ENCODE measurements at regions not wholly inside any gene's neighbourhood (a gene's known extent, or its start where the extent isn't known, plus 50 kb on each side); places are given as distances from the start of the nearest gene placed in this dataset.

DNA sequence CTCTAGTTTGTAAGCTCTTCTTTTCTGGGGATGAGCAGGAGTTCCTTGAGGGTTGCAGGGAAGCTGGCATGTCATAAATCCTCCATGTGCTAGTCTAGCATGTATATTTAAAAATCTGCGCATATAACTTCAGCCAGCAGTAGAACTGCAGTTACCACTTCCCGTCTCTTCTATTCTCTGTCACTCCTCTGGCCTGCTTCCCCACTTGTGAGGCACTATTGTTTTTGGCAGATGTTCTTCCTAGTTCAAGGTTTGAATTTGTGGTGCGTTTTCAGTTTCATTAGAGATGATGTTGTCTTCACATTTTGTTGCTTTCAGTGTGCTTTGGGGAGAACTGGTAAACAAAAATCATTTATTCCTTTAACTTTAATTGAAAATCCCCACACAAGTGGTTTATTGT is 169.1 kb upstream of the ZPLD1 start:
- no peak for DNase-seq
- TF ChIP-seq GATA1 (IDR thresholded peaks at IDR 0.05; ENCODE audit: low read depth, low read length) (no peak), POLR2A (IDR thresholded peaks at IDR 0.05; ENCODE audit: low read length) (no peak)

DNA sequence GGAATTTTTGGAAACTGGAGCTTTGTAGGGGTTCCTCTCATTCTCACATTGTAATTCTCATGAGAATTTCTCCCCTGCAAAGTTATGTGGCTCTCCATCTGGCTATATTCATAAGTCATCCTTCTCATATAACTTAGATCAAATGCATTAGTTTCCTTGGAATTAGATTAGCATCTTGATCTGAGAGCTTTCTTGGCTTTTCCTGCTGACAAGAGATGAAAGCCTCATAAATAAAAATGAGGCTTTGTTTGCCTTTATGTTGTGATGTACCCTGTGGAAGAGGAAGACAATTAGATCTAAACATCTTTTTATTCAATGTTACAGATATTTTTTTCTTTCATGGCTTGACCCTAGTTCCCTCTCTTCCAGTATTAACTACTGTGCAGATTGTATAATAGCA is 165.4 kb upstream of the ZPLD1 start:
- no peak for TF ChIP-seq POLR2A (IDR thresholded peaks at IDR 0.05; ENCODE audit: low read length)
- TF ChIP-seq GATA1 (IDR thresholded peaks at IDR 0.05; ENCODE audit: low read depth, low read length), result no peak
- no peak for DNase-seq

DNA sequence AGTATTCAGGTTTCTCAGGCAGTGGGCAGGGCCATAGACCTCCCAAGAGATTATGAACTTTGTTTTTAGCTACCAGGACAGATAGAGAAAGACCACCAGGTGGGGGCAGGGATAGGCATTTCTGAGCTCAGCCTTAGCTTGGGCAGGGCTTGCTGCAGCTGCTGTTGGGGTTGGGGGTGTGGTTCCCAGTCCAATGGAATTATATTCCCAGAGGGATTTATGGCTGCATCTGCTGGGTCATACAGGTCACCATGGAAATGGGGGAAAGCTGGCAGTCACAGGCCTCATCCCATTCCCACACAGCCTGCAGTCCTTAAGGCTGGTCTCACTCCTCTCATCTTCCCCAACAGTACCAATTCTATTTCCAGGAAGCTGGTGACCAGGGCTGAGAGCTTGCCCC is 144.6 kb upstream of the ZPLD1 start:
- TF ChIP-seq POLR2A (IDR thresholded peaks at IDR 0.05; ENCODE audit: low read length), result no peak
- no peak for TF ChIP-seq GATA1 (IDR thresholded peaks at IDR 0.05; ENCODE audit: low read depth, low read length)
- no peak for DNase-seq

DNA sequence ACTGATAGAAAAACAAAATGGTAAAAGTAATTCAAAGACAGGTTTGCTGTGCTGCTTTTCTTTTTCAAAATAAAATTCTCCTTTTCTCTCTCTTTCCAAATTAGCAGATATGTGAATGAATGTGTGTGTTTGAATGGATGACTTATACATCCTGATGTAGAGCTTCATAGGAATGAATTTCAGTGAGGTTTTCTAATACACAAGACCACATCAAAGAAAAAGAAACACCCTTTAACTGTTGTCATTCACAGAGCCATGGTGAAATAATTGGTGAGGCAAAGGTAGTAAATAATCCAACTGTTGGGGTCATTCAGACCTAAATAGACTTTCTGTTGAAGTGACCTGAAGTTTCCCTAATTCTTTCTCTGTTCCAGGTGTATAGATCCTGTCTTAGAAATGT is 139.1 kb upstream of the ZPLD1 start:
- TF ChIP-seq GATA1 (IDR thresholded peaks at IDR 0.05; ENCODE audit: low read depth, low read length), result no peak
- no peak for TF ChIP-seq POLR2A (IDR thresholded peaks at IDR 0.05; ENCODE audit: low read length)
- DNase-seq, result no peak

DNA sequence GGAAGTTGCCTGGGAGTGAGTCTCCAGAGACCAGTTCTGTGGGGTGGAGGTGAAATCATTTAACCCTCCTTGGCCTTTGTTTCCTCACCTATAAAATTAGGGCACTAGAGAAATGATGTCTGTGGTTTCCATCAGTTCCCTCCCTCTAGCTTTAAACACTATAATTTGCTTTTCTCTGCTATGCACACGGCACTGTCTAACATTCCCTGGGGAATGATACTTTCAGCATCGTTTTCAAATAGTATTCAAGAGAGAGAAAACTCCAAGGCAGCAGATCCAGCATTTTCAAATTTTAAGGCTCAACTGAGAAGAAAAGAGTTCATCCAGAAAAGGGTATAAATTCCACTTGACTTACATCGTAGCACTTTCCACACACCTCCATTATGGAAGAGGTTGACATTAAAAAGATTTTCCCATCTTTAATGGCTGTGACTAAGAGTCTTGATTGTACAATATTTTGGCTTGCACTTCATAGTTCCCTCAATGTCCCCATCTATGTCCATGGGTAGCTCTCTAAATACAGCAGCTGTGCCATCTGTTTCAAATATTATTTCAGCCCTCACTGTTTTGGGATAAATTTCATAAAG is 137.7 kb upstream of the ZPLD1 start:
- TF ChIP-seq GATA1 (IDR thresholded peaks at IDR 0.05; ENCODE audit: low read depth, low read length) (no peak), POLR2A (IDR thresholded peaks at IDR 0.05; ENCODE audit: low read length) (no peak)
- DNase-seq, result no peak

DNA sequence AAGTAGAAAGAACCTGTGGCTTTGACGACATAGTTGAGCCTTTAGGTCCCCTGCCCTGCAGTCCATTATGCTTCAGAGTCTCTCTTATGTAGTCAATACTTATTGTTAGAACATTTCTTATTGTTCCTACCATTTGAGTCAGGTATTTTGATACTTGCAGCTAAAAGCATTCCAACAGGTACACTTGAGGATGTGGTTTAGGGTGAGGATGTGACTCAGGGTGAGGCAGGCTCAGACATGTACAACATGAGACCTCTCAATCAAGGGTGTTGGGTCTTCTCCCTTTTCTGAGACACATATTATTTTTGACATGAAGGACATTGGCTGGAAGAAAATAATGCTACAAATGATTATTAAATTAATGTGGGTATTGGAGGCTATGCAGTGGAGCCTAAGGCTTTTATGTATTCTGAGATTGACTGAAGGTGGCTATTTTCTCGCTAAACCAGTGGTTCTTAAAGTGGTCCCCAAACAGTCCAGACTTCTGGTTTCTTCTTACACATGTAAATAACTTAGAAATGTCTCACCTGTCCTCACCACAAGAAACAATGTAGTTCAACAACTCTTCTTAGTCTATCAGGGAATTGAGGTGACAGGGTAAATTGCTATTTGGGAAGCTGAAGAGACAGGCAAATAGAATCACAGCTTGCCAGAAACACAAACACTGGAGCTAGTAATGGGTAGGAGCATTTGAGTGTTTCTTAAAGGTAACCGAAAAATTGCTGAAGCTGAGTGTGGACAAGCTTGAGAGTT is 135.5 kb upstream of the ZPLD1 start:
- no peak for TF ChIP-seq GATA1 (IDR thresholded peaks at IDR 0.05; ENCODE audit: low read depth, low read length)
- no peak for TF ChIP-seq POLR2A (IDR thresholded peaks at IDR 0.05; ENCODE audit: low read length)
- peak in 1 of 2 experiments; percentile 5 for DNase-seq

DNA sequence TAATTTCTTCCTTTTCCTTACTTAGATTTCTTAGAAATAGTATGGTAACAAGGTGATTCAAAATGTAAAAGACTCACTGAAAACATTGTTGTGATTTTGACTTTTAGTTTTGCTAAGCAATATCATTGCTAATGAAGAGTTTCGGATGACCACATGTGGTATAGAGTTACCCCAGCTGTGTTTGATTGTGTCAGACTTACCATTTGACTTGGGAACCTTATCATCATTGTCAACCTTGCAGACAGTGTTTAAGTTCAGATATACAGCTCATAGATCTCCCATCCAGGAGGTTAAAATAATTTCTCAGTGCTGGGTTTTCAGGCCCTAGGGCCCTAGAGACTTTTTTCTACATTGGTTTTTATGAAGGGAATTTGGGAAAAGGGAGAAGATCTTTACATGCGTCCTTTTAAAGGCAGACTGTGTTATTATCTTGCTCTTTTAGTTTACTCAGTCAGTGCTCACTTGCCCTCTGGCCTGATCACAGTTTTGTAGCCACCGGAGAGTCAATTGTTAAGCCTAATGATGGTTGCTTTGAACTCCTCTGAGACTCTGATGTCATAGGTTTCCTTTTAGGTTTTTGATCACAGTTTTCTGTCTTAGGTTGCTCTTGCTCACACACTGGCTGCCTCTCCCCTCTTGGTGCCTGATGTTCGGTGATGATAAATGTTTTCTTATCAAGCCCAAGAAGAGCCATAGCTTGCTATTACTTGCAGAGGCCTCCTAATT is 133.5 kb upstream of the ZPLD1 start:
- peak; percentile 88 to 95 for DNase-seq
- TF ChIP-seq GATA1 (IDR thresholded peaks at IDR 0.05; ENCODE audit: low read depth, low read length) (no peak), POLR2A (IDR thresholded peaks at IDR 0.05; ENCODE audit: low read length) (no peak)

DNA sequence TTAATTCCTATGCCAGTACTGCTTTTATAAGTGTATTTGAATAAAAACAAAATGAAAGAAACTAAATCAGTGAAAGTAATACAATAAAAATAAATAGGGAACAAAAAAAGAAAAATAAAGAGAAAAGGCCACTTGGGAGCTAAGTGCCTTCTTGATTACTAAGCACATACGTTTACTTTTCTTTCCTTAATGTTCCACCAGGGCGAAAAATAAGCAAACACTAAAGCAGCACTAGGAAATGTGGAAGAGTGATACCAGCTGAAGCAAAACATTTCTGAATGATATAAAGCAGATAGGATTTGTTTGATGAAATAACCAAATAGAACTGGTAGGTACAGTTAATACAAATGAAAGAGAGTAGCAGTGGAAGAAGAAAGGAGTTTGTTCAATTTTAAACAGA is 132.8 kb upstream of the ZPLD1 start:
- DNase-seq, result peak in 1 of 2 experiments; percentile 59
- TF ChIP-seq POLR2A (IDR thresholded peaks at IDR 0.05; ENCODE audit: low read length) (no peak), GATA1 (IDR thresholded peaks at IDR 0.05; ENCODE audit: low read depth, low read length) (no peak)

DNA sequence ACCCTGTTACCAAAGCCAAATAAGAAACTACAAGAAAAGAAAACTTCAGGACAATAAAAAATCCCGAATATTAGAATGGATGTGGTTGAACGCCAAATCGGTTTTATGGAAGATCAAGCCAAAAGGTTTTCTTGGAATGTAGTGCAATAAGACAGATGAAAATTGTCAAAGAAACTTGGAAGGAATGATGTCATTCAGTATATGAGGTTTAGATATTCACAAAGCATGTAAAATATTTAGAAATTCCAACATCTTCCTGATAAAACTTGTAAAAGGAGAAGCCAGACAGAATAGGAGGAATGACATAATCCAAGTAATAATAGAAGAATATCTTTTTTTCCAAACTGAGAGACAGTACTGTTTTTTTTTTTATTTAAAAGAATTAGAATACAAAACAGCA is 130.3 kb upstream of the ZPLD1 start:
- TF ChIP-seq POLR2A (IDR thresholded peaks at IDR 0.05; ENCODE audit: low read length), result no peak
- no peak for TF ChIP-seq GATA1 (IDR thresholded peaks at IDR 0.05; ENCODE audit: low read depth, low read length)
- DNase-seq, result no peak

DNA sequence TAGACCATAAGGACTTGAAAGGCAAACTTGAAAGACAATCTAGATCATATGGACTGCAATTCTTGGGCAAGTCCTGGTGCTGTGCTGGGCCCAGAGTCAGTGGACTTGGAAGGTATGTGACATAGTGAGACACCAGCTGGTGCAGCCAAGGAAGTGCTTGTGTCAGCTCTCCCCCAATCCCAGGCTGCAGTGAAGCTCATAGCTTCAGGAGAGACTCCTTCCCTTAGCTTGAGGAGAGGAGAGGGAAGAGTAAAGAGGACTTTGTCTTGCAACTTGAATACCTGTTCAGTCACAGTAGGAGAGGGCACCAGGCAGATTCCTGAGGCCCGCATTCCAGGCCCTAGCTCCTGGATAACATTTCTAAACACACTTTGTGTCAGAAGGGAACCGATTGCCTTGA is 127.4 kb upstream of the ZPLD1 start:
- peak; percentile 13 to 14 for DNase-seq
- TF ChIP-seq POLR2A (IDR thresholded peaks at IDR 0.05; ENCODE audit: low read length), result no peak
- TF ChIP-seq GATA1 (IDR thresholded peaks at IDR 0.05; ENCODE audit: low read depth, low read length), result no peak

DNA sequence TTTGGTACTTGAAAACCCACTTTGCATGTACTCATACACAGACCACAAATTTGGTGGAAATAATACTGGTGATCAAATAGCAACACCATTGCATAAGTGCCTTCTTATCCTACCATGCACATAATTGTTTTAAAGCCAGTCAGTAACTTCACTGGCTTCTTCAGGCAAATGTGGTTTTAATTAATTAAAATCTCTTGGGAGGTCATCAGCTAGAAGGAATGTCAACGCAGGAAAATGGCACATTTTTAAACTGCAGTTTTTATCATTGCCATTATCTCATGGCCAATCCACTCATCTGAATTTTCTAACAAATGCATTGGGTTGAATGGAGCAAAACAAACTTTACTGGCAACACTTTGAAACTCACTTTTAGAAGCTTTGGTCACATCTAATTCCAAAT is 105.7 kb upstream of the ZPLD1 start:
- no peak for DNase-seq
- no peak for TF ChIP-seq GATA1 (IDR thresholded peaks at IDR 0.05; ENCODE audit: low read depth, low read length)
- no peak for TF ChIP-seq POLR2A (IDR thresholded peaks at IDR 0.05; ENCODE audit: low read length)

DNA sequence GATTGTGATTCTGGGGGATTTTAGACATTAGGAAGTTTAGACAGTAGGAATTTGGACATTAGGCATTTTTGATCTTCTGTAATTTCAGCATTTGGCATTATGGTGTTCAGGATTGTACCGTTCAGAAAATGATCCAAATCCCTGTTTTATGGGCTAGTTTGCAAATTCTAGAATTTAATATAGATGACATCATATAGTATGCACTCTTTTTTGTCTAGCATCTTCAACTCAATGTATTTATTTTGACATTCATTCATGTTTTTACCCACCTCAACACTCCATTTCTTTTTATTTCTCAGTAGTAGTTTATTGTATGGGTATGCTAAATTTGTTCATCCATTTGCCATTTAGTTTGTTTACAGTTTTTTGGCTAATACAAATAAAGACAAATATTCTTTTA is 105.3 kb upstream of the ZPLD1 start:
- no peak for DNase-seq
- TF ChIP-seq POLR2A (IDR thresholded peaks at IDR 0.05; ENCODE audit: low read length) (no peak), GATA1 (IDR thresholded peaks at IDR 0.05; ENCODE audit: low read depth, low read length) (no peak)

DNA sequence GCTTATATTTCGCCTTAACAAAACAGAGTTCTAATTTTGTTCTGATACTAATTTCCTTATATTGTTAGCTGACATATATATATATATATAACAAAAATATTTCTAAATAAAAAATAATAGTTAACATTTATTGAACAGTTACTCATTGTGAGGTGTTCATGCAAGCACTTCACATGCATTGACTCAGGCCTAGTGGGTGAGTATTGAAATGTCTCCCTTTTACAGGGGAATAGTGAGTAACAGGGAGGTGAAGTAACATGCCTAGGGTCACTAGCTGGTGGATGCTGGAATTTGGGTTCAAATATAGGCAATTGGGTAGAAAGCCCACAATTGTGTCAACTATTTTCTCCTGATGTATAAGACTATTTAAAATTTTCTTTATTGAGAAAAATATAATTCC is 102.6 kb upstream of the ZPLD1 start:
- DNase-seq, result no peak
- no peak for TF ChIP-seq POLR2A (IDR thresholded peaks at IDR 0.05; ENCODE audit: low read length)

DNA sequence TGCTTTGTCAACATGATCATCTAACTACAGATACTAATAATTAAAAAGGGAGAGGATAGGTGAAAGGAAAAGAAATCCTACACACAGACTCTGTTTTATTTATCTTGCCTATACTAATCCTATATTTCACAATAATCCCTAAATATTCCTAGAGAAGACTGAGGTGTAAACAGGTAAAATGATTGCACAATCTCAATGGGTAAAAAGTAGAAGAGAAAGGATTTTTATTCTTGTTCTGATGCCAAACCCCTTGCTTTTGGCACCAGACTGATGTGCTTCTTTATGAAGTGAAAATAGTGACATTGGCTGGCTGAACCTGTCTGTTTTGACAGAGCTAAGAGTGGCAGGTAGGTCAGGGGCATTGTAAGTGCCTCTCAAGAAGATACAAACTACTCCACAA is 101.9 kb upstream of the ZPLD1 start:
- no peak for DNase-seq
- no peak for TF ChIP-seq POLR2A (IDR thresholded peaks at IDR 0.05; ENCODE audit: low read length)
- TF ChIP-seq GATA1 (IDR thresholded peaks at IDR 0.05; ENCODE audit: low read depth, low read length), result no peak

DNA sequence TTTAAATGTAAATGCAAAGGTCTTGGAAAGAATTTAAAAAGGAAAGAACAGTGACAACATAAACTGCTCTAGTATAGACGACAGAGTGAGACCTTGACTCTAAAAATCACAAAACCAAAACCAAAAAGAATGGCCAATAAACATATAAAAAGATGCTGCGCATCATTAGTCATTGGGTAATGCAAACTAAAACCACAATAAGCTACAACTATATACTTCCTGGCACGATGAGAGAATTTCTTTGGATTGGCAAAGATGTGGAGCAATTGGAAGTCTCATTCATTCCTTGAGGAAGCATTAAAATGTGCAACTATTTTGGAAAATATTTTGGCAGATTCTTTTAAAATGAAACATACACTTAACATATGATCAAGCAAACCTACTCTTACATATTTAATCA is 98.7 kb upstream of the ZPLD1 start:
- TF ChIP-seq POLR2A (IDR thresholded peaks at IDR 0.05; ENCODE audit: low read length), result no peak
- TF ChIP-seq GATA1 (IDR thresholded peaks at IDR 0.05; ENCODE audit: low read depth, low read length), result no peak
- DNase-seq, result no peak

Measured in erythroblast (primary cell).